HPDE6-E6E7 (cell line): ENCODE measurements at regions not wholly inside any gene's neighbourhood (a gene's known extent, or its start where the extent isn't known, plus 50 kb on each side); places are given as distances from the start of the nearest gene placed in this dataset.

Experiments
- DNase-seq: peaks from one replicate; pipeline ENCODE4 v3.0.0; 2011; ENCODE audit warnings: missing footprints; ENCODE audit errors: extremely low spot score

DNA sequence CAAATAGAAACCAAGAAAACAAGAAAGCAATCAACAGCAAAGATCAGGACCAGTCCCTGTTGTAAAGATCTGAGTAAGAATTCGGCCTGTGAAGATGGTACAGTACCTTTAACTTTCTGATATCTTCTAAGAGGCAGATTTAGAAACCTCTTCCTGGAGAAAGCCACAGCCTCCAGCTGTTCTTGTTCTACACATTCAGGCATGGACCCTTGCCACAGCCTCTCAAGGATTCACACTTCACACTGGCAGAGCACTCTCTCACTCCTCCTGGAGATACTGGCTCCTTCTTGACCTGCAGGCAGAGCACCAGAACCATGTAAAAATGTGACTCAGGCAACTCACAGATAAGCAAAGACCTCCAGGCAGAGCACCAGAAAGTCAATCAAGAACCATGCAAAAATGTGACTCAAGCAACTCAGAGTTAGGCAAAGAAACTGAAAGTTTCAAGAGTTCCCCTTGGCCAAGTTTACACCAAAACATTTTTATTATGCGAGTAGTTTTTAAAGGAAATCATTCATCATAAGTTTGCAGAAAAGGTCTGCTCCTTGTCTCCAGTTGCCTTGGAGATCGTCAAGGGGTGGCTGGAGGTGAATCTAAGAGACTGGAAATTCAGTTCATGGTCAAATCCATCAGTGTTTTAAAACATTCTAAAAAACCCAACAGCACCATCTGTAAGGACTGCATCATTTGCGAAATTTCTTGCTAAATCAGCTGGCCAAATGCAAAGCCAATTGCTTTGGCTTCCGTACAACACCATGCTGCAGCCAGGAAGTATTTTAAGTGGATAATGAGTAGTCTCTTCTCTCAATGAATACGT, 119.3 kb upstream of the MDM1 start:
- no peak for DNase-seq

DNA sequence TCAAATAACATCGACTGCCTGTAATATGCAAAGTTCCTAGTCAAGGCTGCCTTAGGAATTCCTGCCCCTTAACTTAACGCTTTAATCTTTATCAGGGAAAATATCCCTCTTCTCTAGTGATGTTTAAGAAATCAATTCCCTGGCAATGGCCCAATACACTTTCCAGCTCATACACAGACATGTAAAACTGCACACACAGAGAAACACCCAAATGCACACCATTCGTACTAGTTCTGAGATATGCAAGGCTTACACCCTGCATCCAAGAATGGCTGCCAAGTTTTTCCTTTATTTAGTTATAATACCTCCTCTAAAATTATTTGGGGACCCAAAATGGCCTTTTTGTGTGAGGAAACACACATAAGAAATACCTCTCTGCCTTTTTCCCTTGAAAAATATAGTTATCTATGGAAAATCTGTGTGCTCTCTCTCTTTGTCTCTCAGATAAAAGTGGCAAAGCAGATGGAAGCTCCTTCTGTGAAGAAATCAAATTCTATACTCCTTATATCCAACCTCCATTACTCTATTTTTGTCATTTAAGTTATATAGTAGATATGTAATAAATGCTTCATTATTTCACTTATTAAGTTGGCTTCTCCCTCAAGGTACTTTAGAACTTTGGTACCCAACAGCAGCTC, 120.0 kb upstream of the MDM1 start:
- DNase-seq, result no peak

DNA sequence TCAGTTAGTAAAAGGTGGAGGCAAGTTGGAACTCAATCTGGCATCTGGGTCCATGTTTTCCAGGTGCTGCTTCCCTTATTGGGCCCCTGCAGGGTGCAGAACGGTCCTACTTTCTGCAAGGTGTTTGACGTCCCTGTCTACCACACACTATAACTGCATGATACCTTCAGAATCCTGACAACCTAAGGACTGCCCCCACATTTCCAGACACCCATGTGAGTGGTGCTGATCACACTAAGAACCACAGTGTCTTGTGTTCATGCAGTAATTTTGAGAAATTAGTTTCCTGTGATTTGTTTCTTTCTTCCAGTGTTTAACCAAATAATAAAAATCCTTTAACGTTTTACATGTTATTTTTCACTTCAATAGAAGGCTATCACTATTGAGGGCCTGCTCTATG, 121.1 kb upstream of the MDM1 start:
- no peak for DNase-seq

DNA sequence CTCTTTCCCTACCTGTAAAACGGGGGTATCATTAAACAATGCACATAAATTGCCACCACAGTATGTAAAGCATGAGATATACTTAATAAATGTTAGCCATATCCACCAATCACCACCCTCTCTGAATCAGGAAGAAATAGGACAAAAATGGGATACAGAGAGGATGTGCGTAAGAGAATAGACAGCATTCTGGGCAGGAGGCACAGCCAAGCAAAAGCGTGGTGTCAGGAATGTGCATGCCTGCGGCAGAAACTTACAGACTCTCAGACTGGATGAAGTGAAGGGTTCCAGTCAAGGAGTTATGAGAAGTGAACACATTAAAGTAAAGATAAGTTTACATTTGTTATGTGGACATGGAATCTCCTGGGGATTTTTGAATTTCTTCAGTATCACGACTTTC, 121.7 kb upstream of the MDM1 start:
- DNase-seq, result no peak

DNA sequence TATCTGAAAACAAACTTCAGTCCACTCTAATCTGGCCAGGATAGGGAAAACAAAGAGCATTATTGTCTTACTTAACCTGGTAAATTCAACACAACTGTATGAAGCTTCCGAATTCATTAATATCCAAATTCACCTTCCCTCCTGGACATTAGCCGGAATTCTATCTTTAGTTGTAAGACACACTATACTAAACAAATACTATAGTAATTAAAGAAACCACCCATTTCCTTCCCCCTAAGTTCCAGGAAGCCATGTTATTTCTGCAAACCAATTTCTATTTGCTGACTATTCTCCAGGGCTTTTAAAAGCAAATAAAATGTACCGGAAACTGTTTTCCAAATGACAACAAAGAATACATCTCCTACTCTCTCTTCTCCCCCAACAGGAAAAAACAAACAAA, 122.7 kb upstream of the MDM1 start:
- DNase-seq, result no peak

DNA sequence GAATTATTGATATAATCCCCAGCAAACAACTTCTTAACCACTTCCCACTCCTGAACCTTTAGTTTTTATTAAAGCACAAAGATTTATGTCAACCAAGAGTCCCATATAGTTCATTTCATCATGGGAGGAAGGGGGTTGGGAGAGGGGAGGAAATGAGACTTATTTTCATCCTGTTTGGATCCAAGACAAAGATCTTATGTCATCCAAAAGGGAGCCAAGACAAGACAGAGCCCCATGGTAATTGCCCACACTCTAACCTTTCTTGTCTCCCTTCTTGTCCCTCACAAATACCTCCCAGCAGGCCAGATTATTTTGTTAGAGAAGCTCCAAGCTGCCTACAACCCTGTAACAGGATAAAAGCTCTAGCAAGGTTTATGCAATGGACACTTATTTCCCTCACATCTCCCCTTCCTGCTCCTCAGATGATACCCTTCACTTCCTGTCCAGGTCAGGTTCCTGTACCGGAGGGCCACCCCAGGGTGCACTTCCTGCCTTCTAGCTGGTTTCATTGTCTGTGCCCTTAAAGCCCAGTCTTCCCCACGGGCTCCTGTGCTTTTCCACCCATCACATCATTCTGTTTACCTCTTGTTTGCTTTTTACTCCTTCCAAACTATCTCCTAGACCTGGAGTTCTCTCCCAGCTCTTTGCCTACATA, 123.7 kb upstream of the MDM1 start:
- DNase-seq, result no peak

DNA sequence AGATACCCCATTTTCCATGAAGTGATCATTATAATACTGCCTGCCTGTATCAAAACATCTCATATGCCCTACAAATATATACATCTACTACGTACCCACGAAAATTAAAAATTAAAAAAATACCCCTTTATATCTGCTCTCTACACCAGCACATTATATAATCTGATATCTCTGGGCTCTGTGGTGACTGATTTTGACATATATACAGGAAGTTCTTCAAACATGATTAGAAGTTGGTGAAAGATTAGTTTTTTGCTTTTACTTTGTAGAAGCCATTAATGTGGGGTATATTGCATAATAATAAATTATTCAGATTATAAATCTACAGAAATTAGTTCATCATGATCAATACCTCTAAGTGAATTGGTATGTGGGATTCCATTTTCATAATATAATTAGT, 126.7 kb upstream of the MDM1 start:
- DNase-seq, result no peak

DNA sequence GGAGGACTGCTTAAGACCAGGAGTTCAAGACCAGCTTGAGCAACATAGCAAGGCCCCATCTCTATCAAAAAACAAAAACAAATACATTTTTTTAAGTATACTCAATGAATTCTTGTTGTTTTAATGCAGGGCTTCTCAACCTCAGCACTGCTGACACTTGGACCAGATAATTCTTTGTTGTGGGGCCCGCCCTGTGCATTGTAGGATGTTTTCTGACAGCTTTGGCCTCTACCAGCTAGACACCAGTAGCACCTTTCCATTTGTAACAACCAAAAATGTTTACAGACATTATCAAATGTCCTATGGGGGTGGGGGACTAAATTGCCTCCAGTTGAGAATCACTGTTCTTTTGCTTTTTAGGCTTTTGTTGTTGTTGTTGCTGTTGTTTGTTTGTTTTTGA, 128.1 kb upstream of the MDM1 start:
- no peak for DNase-seq

DNA sequence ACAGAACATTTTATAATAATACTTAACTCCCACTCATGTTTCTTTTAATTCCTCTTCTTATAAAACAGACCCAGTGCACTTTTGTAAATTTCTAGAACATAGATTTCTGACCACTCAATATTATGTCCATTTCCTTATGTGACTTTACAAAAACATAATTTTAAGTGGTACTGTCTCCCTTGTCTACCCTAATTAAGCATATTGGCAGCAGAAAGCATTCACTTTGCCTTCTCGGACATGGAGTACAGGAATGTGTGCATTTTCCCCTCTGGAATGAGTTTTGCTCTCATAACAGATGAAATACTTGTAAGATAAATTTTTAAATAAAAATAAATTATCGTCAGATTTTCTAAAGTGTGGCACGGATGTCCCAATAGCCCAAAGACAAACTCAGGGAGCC, 129.5 kb upstream of the MDM1 start:
- DNase-seq, result no peak

DNA sequence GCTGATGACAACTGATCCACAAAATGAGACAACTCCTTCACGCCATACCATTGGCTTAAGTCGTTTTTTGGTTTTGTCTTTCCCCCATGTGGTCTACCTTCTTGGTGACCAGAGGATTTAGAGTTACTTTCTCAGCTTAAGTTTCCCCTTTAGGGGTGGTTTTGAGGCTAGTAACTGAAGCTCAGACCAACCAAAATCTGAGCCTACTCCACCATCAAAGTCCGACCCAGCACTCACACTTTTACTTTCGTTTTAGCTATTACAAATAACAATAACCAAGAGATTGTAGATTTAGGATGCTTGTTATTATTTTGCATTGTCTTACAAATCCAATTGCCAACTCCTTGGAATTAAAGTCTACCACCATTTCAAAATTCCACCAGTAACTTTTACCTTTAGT, 130.6 kb upstream of the MDM1 start:
- no peak for DNase-seq

DNA sequence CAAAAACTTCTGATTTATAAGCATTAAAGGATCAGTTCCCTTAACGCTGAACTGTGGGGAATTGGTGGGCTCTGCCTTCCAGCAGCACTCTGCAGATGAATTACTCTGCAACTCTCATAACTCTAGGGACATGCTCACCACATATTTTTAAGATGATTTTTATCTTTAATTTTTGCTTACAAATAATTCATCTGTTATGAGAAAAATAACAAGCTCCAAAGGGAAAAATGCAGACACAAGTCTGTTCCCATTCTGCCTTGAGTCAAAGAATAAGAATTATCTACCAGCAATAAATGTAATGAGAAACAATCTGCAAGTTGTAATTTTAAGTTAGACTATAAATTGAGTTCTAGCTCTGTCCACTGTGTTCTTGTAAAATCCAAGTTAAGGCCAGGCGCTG, 133.1 kb upstream of the MDM1 start:
- DNase-seq, result no peak

DNA sequence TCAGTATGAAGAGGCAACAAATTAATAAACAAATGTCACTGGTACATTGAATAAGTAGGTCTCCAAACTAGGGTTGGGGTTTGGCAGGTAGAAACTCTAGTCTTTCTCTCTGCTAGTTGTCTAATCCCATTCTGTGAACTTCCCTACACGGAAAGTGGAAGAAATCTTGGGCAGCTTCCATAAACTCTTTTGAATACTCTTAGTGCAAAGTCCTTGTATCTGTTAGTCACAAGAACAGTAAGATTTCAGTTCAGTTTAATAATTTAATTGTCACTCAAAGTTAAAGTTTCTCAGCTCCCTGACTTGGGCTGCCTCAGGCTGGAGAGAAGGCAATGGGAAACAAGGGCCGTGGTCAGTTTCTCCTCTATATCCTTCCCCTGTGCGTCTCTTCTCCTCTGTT, 135.4 kb upstream of the MDM1 start:
- no peak for DNase-seq

DNA sequence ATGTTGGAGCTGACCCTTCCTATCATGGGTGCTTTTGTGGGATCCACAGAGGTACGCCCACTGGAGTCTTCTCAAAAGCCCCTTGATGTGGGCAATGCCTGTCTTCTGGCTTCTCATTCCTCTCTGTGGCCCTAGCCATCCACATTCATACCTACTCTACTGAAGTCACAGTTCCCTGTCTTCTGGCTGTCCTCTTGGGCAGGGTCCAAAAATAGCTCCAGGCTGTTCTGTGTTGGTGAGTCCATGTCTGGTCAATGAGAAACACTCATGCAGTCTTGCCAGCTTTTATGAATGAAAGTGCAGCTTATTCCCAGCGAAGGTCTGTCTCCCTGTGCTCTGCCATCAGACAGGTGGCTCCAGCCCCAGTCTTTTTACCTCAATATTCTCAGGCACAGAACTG, 135.9 kb upstream of the MDM1 start:
- no peak for DNase-seq

DNA sequence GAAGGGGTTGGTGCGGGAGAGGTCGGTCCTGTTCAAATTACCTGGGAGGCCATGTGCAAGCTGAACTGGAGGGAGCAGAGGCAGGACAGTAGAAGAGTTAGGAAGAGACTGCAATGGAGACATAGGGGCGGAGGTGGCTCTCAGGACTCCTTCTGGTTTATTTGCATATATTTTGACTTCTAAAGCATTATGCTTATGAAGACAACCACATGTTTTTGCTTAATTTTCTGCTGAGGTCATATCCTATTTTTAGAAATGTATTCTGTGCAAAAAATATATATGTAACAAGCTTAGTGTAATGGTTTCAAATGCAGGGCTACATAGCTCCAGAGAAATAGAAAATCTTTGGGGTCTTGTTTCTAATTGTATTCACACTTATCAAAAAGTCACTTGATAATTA, 137.0 kb upstream of the MDM1 start:
- DNase-seq, result no peak

DNA sequence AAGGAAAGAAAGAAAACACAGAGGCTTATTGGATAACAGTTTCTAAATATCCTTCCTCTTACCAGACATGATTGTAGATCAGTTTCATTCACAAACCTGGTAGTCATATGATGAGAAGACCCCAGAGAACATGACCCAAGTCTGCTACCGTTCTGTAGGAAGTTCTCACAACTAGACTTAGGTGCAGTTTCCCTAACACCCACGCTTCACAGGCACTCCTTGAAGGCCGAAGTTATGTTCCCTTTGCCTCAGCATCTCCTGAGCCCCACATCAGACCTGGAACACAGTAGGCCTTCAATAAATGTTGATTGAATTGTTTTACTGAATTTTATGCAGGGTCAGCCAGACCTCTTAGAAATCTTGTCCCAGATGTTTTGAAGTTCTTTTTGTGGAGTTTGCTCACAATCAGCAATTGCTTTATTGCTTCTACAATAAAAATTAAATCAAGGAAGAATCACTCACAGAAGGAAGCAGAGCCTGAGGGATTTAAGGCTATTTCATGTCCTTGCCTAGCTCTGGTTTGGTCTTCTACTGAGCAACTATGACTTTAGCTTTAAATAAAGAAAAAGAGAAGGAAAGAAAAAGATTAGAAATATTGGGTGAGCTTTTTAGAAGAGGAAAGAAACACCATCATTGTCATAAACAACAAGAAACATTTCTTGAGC, 138.6 kb upstream of the MDM1 start:
- DNase-seq, result no peak

DNA sequence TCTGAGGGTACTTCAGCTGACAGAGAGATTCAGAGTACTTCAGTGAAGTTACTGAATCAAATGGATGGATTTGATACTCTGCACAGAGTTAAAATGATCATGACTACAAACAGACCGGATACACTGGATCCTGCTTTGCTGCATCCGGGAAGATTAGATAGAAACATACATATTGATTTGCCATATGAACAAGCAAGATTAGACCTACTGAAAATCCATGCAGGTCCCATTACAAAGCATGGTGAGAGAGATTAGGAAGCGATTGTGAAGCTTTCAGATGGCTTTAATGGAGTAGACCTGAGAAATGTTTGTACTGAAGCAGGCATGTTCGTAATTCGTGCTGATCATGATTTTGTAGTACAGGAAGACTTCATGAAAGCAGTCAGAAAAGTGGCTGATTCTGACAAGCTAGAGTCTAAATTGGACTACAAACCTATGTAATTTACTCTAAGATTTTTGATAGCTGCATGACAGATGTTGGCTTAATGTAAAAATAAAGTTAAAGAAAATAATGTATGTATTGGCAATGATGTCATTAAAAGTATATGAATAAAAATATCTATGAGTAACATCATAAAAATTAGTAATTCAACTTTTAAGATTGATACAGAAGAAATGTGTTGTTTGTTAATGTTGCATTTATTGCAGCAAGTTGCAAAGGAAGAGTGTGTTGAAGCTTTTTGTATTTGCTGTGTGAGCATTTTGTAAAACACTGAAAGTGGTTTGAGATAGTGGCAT, 136.1 kb upstream of the RAP1B start:
- DNase-seq, result no peak

DNA sequence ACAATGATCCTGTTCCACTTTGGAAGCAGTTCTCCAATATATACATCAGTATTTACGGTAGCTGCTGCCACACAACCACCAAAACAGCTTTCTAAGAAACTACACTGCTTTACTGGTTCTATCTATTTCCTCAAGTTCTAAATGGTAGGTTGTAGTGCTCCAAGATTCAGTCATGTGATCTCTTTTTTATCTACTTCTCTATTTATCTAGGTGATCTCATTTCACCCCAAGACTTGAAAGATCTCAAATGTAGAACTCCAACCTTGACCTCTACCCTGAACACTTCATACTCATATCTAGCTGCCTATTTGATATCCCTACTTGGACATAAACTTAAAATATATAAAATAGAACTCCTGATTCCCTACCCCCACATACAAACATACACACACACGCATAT, 133.9 kb upstream of the RAP1B start:
- no peak for DNase-seq

DNA sequence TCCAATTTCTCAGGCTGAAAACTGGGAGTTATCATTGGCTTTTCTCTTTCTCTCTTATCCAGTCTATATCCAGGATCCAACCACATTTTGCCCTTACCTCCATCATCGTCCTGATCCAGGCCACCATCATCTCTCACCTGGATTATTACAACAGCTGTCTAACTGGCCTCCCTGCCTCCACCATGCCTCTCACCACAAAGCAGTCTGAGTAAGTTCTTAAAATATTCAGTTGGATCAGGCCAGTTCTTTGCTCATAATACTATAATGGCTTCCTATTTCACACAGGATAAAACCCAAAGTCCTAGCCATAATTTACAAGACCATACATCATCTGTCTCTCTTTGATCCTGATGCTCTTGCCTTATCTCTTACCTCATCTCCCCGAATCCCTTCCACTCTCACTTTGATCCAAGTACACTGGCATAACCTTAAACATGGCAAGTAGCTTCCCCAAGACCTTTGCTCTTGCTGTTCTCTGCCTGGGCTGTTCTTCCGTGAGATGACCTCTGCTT, 133.4 kb upstream of the RAP1B start:
- DNase-seq, result no peak

DNA sequence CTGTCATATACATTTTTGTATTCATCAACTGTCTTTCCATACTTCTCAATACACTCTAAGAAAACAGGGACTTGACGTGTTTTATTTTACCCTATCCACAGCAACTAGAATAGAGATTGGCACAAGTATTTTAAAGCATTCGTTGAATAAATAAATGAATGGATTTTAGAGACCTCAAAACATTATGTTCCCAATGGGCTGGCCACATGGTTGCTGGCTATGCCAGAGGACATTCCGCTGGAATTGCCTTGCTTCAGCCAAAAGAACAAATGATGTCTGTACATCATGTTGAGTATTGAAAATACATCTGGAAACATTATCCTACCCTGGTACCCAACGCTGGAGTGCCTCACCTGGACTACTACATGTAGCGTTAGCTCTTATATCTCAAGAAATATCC, 132.8 kb upstream of the RAP1B start:
- DNase-seq, result no peak

DNA sequence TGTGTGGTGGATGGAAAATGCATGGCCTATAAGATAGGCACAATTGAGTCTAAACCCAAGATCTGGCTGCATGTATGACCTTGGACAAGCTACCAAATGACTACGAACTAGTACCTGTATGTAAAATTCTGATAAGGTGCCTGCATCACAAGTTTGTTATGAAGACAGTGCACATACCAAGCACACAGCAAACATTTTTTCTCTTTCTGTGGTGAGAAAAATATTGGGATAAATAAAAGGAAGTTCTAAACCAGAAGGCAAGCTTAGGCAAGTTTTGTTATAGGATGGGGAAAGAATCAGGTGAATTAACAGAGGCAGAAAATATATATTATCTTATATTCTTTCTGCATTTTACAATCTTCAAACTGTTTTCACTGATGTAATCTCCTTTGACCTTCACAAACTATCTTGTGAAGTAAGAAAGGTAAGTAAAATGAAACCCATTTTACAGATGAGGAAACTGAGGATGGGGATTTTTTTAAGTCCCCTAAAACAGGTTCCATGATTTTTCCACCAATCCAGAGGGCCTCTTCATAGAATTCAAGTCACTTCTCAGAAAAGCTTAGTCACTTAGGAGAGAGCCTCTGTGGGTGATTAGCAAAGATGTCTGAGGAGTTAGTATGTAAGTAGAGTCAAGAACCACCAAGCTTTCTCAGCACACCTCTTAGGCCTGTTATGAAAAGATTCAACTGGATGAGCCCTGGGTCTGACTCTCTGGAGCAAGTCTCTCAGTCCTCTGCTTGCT, 132.0 kb upstream of the RAP1B start:
- DNase-seq, result no peak

DNA sequence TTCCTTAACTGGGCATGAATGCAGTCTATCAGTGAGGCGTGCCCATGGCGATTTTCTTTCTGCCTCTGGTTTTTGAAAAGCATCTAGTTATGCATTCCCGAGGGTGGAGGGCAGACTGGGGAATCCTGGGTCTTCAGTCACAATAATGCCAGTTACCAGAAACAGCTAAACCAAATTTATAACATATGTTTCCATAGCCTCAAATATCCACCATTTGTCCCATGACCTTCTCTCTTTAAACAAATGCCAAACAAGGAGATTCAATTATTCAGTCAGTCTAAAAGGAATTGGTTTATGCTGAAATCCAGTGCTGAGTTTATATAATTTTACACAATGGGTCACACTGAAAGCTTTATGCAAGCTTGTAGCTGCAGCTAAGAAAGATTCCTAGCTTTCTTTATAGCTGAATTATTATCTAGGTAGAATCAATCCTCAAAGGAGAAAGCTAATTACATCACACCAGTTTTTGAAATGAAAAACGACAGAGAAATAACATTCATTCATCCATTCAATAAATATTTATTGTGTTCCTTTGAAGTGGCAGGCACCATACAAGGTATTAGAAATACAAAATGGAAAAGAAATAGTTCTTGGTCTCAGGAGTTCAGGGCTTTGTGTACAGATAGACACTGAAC, 131.3 kb upstream of the RAP1B start:
- DNase-seq, result no peak
